ENCODE measurements at regions not wholly inside any gene's neighbourhood (a gene's known extent, or its start where the extent isn't known, plus 50 kb on each side); places are given as distances from the start of the nearest gene placed in this dataset.

DNA sequence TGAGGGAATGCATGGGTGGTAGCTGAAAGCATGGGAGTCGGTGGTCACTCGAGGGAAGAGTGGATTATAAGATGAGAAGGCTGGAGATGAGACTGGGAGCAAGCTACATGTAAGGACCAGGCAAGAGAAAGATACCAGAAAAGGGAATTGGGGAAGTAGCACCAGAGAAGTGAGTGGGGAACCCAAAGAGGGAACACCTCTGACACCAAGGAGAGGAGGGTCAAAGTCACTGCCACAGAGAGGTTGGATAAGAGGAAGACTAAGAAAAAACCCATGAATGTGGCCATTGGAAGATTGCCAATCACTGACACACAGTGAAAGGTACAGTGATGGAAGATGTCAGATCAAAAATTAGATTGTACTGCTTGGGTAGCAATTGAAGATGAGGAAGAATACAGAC lies 473.9 kb downstream of the BCL11A start:
- no peak overlapping the region for H3K4me3 ChIP-seq
- no peaks in the 10 kb centered on the region for H3K27me3 ChIP-seq
- TF ChIP-seq, protein P1, sequence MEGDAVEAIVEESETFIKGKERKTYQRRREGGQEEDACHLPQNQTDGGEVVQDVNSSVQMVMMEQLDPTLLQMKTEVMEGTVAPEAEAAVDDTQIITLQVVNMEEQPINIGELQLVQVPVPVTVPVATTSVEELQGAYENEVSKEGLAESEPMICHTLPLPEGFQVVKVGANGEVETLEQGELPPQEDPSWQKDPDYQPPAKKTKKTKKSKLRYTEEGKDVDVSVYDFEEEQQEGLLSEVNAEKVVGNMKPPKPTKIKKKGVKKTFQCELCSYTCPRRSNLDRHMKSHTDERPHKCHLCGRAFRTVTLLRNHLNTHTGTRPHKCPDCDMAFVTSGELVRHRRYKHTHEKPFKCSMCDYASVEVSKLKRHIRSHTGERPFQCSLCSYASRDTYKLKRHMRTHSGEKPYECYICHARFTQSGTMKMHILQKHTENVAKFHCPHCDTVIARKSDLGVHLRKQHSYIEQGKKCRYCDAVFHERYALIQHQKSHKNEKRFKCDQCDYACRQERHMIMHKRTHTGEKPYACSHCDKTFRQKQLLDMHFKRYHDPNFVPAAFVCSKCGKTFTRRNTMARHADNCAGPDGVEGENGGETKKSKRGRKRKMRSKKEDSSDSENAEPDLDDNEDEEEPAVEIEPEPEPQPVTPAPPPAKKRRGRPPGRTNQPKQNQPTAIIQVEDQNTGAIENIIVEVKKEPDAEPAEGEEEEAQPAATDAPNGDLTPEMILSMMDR (IDR thresholded peaks at IDR 0.05; ENCODE audit: low read depth, low read length) = no peak
- no peak overlapping the region for H3K27ac ChIP-seq
- H3K9me3 ChIP-seq (ENCODE audit: low read depth) = no peaks in the 10 kb centered on the region
- H3K4me1 ChIP-seq (ENCODE audit: low read depth) = no peaks in the 10 kb centered on the region
- no peak for DNase-seq (ENCODE audit: low read depth in 1 of 2, low spot score in 1 of 2)
- no peaks in the 10 kb centered on the region for H3K36me3 ChIP-seq

GRCh38 chr2:60075048-60075447 lies 478.4 kb downstream of the BCL11A start:
- no peak for DNase-seq (ENCODE audit: low read depth in 1 of 2, low spot score in 1 of 2)
- Histone ChIP-seq H3K27me3 (no peaks in the 10 kb centered on the region), H3K27ac (no peak overlapping the region), H3K4me3 (no peak overlapping the region), H3K9me3 (ENCODE audit: low read depth) (no peaks in the 10 kb centered on the region), H3K4me1 (ENCODE audit: low read depth) (peaks cover 11% of the 10 kb centered on the region), H3K36me3 (no peaks in the 10 kb centered on the region)
- TF ChIP-seq, protein P1 (IDR thresholded peaks at IDR 0.05; ENCODE audit: low read depth, low read length) = no peak

GRCh38 chr2:60073201-60073600 lies 480.3 kb downstream of the BCL11A start:
- TF ChIP-seq, protein P1 (IDR thresholded peaks at IDR 0.05; ENCODE audit: low read depth, low read length) = no peak
- Histone ChIP-seq H3K36me3 (no peaks in the 10 kb centered on the region), H3K4me1 (ENCODE audit: low read depth) (peaks cover 13% of the 10 kb centered on the region), H3K27me3 (no peaks in the 10 kb centered on the region), H3K4me3 (no peak overlapping the region), H3K9me3 (ENCODE audit: low read depth) (no peaks in the 10 kb centered on the region), H3K27ac (no peak overlapping the region)
- DNase-seq (ENCODE audit: low read depth in 1 of 2, low spot score in 1 of 2) = no peak

DNA sequence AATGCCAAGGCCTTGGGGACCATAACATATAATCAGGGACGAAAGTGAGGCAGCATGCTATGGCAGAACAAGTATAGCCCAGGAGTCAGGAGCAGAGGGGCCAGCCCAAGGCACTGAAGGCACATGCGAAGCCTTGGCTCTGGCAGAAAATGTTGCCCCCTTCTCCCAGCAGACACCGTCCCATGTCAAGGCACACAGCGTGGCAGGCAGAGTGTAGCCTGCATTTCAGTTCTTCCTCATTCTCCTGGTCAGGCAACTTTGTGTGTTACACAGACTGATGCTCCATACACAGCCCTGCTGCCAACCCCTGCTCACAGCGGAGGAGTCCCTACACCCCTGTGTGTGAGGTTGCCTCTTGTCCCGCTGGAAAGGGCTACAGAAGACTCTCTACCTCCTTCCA lies 480.8 kb downstream of the BCL11A start:
- no peaks in the 10 kb centered on the region for H3K36me3 ChIP-seq
- no peak overlapping the region for H3K4me3 ChIP-seq
- no peaks in the 10 kb centered on the region for H3K27me3 ChIP-seq
- H3K27ac ChIP-seq = no peak overlapping the region
- no peaks in the 10 kb centered on the region for H3K9me3 ChIP-seq (ENCODE audit: low read depth)
- H3K4me1 ChIP-seq (ENCODE audit: low read depth) = peaks cover 13% of the 10 kb centered on the region
- TF ChIP-seq, protein P1 (IDR thresholded peaks at IDR 0.05; ENCODE audit: low read depth, low read length) = no peak
- DNase-seq (ENCODE audit: low read depth in 1 of 2, low spot score in 1 of 2) = no peak

DNA sequence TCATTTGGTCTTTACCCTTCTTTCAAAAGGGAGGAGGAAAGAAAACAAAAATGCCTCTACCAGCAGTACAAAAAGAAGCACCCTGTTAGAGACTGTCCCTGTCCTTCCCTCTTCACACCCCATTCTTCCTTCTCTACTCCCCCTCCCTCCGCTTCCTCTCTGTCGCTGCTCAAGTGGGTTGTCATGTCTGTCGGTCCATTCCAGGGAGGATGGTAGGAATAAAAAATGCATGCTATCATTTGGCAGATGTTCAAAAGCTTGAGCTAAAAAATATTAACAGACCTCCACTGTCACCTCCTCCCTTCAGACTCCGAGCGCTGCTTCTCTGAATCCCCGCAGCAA lies 482.0 kb downstream of the BCL11A start:
- H3K27ac ChIP-seq = no peak overlapping the region
- H3K9me3 ChIP-seq (ENCODE audit: low read depth) = no peaks in the 10 kb centered on the region
- no peaks in the 10 kb centered on the region for H3K27me3 ChIP-seq
- no peak overlapping the region for H3K4me3 ChIP-seq
- no peaks in the 10 kb centered on the region for H3K36me3 ChIP-seq
- DNase-seq (ENCODE audit: low read depth in 1 of 2, low spot score in 1 of 2) = no peak
- peaks cover 13% of the 10 kb centered on the region for H3K4me1 ChIP-seq (ENCODE audit: low read depth)
- TF ChIP-seq, protein P1 (IDR thresholded peaks at IDR 0.05; ENCODE audit: low read depth, low read length) = no peak
